CD4-positive, alpha-beta memory T cell (primary cell): ENCODE measurements at regions not wholly inside any gene's neighbourhood (a gene's known extent, or its start where the extent isn't known, plus 50 kb on each side); places are given as distances from the start of the nearest gene placed in this dataset.

Source experiments
- CTCF ChIA-PET: fragments of 350-600 bp; sonication (Branson Sonifier 250); formaldehyde crosslinking; loops from one replicate; lab custom pipeline; 2021; ENCODE audit warnings: inconsistent platforms; ENCODE audit not compliant: partially characterized antibody; lab: Charles Lee
- POLR2A ChIA-PET: fragments of 350-600 bp; sonication (Branson Sonifier 250); formaldehyde crosslinking; loops from one replicate; lab custom pipeline; 2021; ENCODE audit not compliant: partially characterized antibody; lab: Charles Lee
- DNase-seq, 5 donors: peaks; one replicate each; pipeline versions ENCODE4 v3.0.0 to v3.0.0-alpha.2; 2020 to 2022; ENCODE audit warnings: mixed read lengths in 1 of 5
- H3K27ac ChIP-seq: one replicate; pipeline ENCODE4 v1.7.0; 2013; ENCODE audit warnings: low read depth, low read length
- H3K27me3 ChIP-seq: 2 replicates; pipeline ENCODE4 v1.7.0; 2013; ENCODE audit warnings: mild to moderate bottlenecking, low read length, moderate library complexity; ENCODE audit not compliant: insufficient read depth
- H3K36me3 ChIP-seq: 2 replicates; pipeline ENCODE4 v1.7.0; 2013; ENCODE audit warnings: mild to moderate bottlenecking, low read length, moderate library complexity; ENCODE audit not compliant: insufficient read depth
- H3K4me1 ChIP-seq: 2 replicates; pipeline ENCODE4 v1.7.0; 2013; ENCODE audit warnings: mild to moderate bottlenecking, low read length, moderate library complexity; ENCODE audit not compliant: insufficient read depth
- H3K4me3 ChIP-seq, 2 donors: one replicate each; pipeline ENCODE4 v1.7.0; 2013; ENCODE audit warnings: low read length in 2 of 2, mild to moderate bottlenecking in 1 of 2
- H3K9me3 ChIP-seq, 2 donors: one replicate each; pipeline ENCODE4 v1.7.0; 2013; ENCODE audit warnings: low read length in 2 of 2, control low read depth in 1 of 2; ENCODE audit not compliant: control insufficient read depth in 1 of 2
- H3K27ac Mint-ChIP-seq, 7 donors: one replicate each; pipeline ENCODE4 v1.8.0; 2020 to 2021; ENCODE audit warnings: mixed read lengths in 7 of 7, mild to moderate bottlenecking in 6 of 7, inconsistent platforms in 3 of 7, moderate library complexity in 3 of 7
- H3K27me3 Mint-ChIP-seq, 2 donors: one replicate each; pipeline ENCODE4 v1.8.0; 2020 to 2021; ENCODE audit warnings: mixed read lengths in 2 of 2
- H3K36me3 Mint-ChIP-seq, 2 donors: one replicate each; pipeline ENCODE4 v1.8.0; 2020 to 2021; ENCODE audit warnings: mixed read lengths in 2 of 2, inconsistent platforms in 1 of 2, mild to moderate bottlenecking in 1 of 2
- H3K4me1 Mint-ChIP-seq, 4 donors: one replicate each; pipeline ENCODE4 v1.8.0; 2020 to 2021; ENCODE audit warnings: mixed read lengths in 4 of 4, mild to moderate bottlenecking in 1 of 4
- H3K4me3 Mint-ChIP-seq, 8 donors: one replicate each; pipeline ENCODE4 v1.8.0; 2020 to 2021; ENCODE audit warnings: mixed read lengths in 8 of 8, mild to moderate bottlenecking in 7 of 8, moderate library complexity in 6 of 8, inconsistent platforms in 3 of 8
- H3K9me3 Mint-ChIP-seq, 8 donors: one replicate each; pipeline ENCODE4 v1.8.0; 2020 to 2021; ENCODE audit warnings: mixed read lengths in 8 of 8, mild to moderate bottlenecking in 5 of 8, inconsistent platforms in 3 of 8, moderate library complexity in 1 of 8
- intact Hi-C: fragments of 100-400 bp; cut with micrococcal nuclease; formaldehyde crosslinking; loops from one replicate; pipeline ENCODE4 v1.15.1; 2023

GRCh38 chr6:27758491-27758890 lies 153.7 kb downstream of the OR2B2 start:
- Mint-ChIP-seq H3K9me3 (no peaks in the 10 kb centered on the region), H3K4me1 (peaks cover 16 to 34% (median 24%) of the 10 kb centered on the region in 4 donors), H3K4me3 (peak overlapping the region in 5 of 8 donors; percentile 51 to 87 (median 78)), H3K27ac (peak overlapping the region in 1 of 7 donors; percentile 52), H3K36me3 (peaks cover 0 to 2% of the 10 kb centered on the region in 2 donors), H3K27me3 (no peaks in the 10 kb centered on the region)
- ChIA-PET POLR2A (no interaction called here), CTCF (interaction anchor here (1.4 to 7.0 kb wide), 4 partner anchors 13 to 240 kb away, joined by 3 to 53 read pairs (median 5); no protein-coding TSS in a partner anchor)
- Histone ChIP-seq H3K36me3 (no peaks in the 10 kb centered on the region), H3K9me3 (no peaks in the 10 kb centered on the region), H3K4me1 (peaks cover 20% of the 10 kb centered on the region), H3K27ac (no peak overlapping the region), H3K4me3 (no peak overlapping the region), H3K27me3 (no peaks in the 10 kb centered on the region)
- intact Hi-C loops = loop anchor here (10.0 kb wide), 1 partner anchor 1106 kb away; no protein-coding TSS in a partner anchor
- no peak for DNase-seq

- intact Hi-C loops = loop anchor here (10.0 kb wide), 1 partner anchor 1107 kb away; no protein-coding TSS in a partner anchor
Measured at GRCh38 chr6:27757307-27757706, 154.9 kb downstream of the OR2B2 start.

GRCh38 chr6:27755768-27756167 lies 156.4 kb downstream of the OR2B2 start:
- Mint-ChIP-seq H3K27ac (peak overlapping the region in 1 of 7 donors; percentile 53), H3K4me1 (peaks cover 16 to 47% (median 26%) of the 10 kb centered on the region in 4 donors), H3K36me3 (peaks cover 0 to 10% of the 10 kb centered on the region in 2 donors), H3K4me3 (peak overlapping the region in 2 of 8 donors; percentile 40 to 43), H3K27me3 (peaks cover 0 to 5% of the 10 kb centered on the region in 2 donors), H3K9me3 (peaks cover 0 to 10% (median 0%) of the 10 kb centered on the region in 8 donors)
- CTCF ChIA-PET = interaction anchor here (1.4 to 6.7 kb wide), 8 partner anchors 15 to 593 kb away, joined by 3 to 70 read pairs (median 6); a partner anchor contains a TSS
- DNase-seq = no peak
- POLR2A ChIA-PET = interaction anchor here (1.3 to 2.9 kb wide), 6 partner anchors 17 to 629 kb away, joined by 3 to 22 read pairs (median 11); partner anchors contain the start of gene ZNF184
- no peaks in the 10 kb centered on the region for H3K36me3 ChIP-seq
- H3K4me3 ChIP-seq = no peak overlapping the region
- peaks cover 20% of the 10 kb centered on the region for H3K4me1 ChIP-seq
- H3K27ac ChIP-seq = no peak overlapping the region
- no peaks in the 10 kb centered on the region for H3K27me3 ChIP-seq
- H3K9me3 ChIP-seq = no peaks in the 10 kb centered on the region
- intact Hi-C loops = loop anchor here (10.0 kb wide), 1 partner anchor 1109 kb away; no protein-coding TSS in a partner anchor

More at GRCh38 chr6:27757307-27757706, 154.9 kb downstream of the OR2B2 start:
- H3K9me3 Mint-ChIP-seq = peaks cover 0 to 10% (median 0%) of the 10 kb centered on the region in 8 donors
- peak overlapping the region in 6 of 7 donors; percentile 42 to 88 (median 78) for H3K27ac Mint-ChIP-seq
- peaks cover 18 to 44% (median 27%) of the 10 kb centered on the region in 4 donors for H3K4me1 Mint-ChIP-seq
- POLR2A ChIA-PET = interaction anchor here (0.8 to 2.9 kb wide), 13 partner anchors 19 to 1713 kb away, joined by 3 to 22 read pairs (median 4); partner anchors contain the start of gene ZNF184
- CTCF ChIA-PET = interaction anchor here (0.9 to 6.7 kb wide), 13 partner anchors 9 to 596 kb away, joined by 3 to 70 read pairs (median 4); partner anchors contain the start of gene ZNF184
- H3K4me3 Mint-ChIP-seq = peak overlapping the region; percentile 78 to 88 (median 86)
- H3K27ac ChIP-seq = peak overlapping the region; percentile 21
- peaks cover 20% of the 10 kb centered on the region for H3K4me1 ChIP-seq
- H3K4me3 ChIP-seq = peak overlapping the region; percentile 17 to 29
- no peaks in the 10 kb centered on the region for H3K36me3 ChIP-seq
- no peaks in the 10 kb centered on the region for H3K9me3 ChIP-seq
- H3K27me3 Mint-ChIP-seq = peaks cover 0 to 5% of the 10 kb centered on the region in 2 donors
- H3K36me3 Mint-ChIP-seq = peaks cover 0 to 9% of the 10 kb centered on the region in 2 donors
- H3K27me3 ChIP-seq = no peaks in the 10 kb centered on the region
- DNase-seq = peak; percentile 36 to 50 (median 43)

GRCh38 chr6:27754408-27754782 lies 157.8 kb downstream of the OR2B2 start:
- H3K36me3 Mint-ChIP-seq = peaks cover 0 to 10% of the 10 kb centered on the region in 2 donors

GRCh38 chr6:27753668-27754407 lies 158.4 kb downstream of the OR2B2 start:
- DNase-seq = peak; percentile 27 to 66 (median 44)
- Histone ChIP-seq H3K27me3 (no peaks in the 10 kb centered on the region), H3K9me3 (no peaks in the 10 kb centered on the region), H3K36me3 (no peaks in the 10 kb centered on the region), H3K4me1 (peaks cover 20% of the 10 kb centered on the region), H3K27ac (no peak overlapping the region), H3K4me3 (peak overlapping the region; percentile 50 to 63)
- H3K27ac Mint-ChIP-seq = peak overlapping the region; percentile 16 to 100 (median 99)
- H3K4me3 Mint-ChIP-seq = peak overlapping the region; percentile 85 to 99 (median 93)
- H3K27me3 Mint-ChIP-seq = peaks cover 0 to 5% of the 10 kb centered on the region in 2 donors
- peaks cover 0 to 10% (median 0%) of the 10 kb centered on the region in 8 donors for H3K9me3 Mint-ChIP-seq
- H3K36me3 Mint-ChIP-seq = peaks cover 0 to 10% of the 10 kb centered on the region in 2 donors
- ChIA-PET POLR2A (interaction anchor here (0.5 to 3.4 kb wide), 23 partner anchors 15 to 1481 kb away, joined by 3 to 39 read pairs (median 4); a partner anchor contains a TSS), CTCF (interaction anchor here (0.7 to 6.7 kb wide), 10 partner anchors 13 to 577 kb away, joined by 3 to 70 read pairs (median 4); partner anchors contain the start of gene POM121L2)
- intact Hi-C loops = loop anchor here (1.0 to 10.0 kb wide), 13 partner anchors 16 to 1732 kb away; partner anchors contain the start of gene ZNF391
- peaks cover 15 to 47% (median 26%) of the 10 kb centered on the region in 4 donors for H3K4me1 Mint-ChIP-seq

More at GRCh38 chr6:27754408-27754782, 157.8 kb downstream of the OR2B2 start:
- H3K36me3 ChIP-seq = no peaks in the 10 kb centered on the region
- Mint-ChIP-seq H3K27me3 (peaks cover 0 to 5% of the 10 kb centered on the region in 2 donors), H3K4me3 (peak overlapping the region in 7 of 8 donors; percentile 23 to 91 (median 85)), H3K9me3 (peaks cover 0 to 10% (median 0%) of the 10 kb centered on the region in 8 donors), H3K27ac (peak overlapping the region in 4 of 7 donors; percentile 16 to 99 (median 76)), H3K4me1 (peaks cover 15 to 47% (median 26%) of the 10 kb centered on the region in 4 donors)
- no peaks in the 10 kb centered on the region for H3K9me3 ChIP-seq
- H3K27ac ChIP-seq = no peak overlapping the region
- peaks cover 20% of the 10 kb centered on the region for H3K4me1 ChIP-seq
- H3K27me3 ChIP-seq = no peaks in the 10 kb centered on the region
- POLR2A ChIA-PET = interaction anchor here (0.7 to 3.4 kb wide), 15 partner anchors 16 to 609 kb away, joined by 3 to 39 read pairs (median 4); a partner anchor contains a TSS
- CTCF ChIA-PET = interaction anchor here (1.2 to 6.7 kb wide), 9 partner anchors 13 to 578 kb away, joined by 3 to 70 read pairs (median 5); partner anchors contain the start of gene POM121L2
- no peak for DNase-seq
- no peak overlapping the region for H3K4me3 ChIP-seq
- intact Hi-C loops = loop anchor here (5.0 to 10.0 kb wide), 3 partner anchors 367 to 1732 kb away; partner anchors contain the start of gene ZNF391

GRCh38 chr6:27752038-27752885 lies 159.9 kb downstream of the OR2B2 start:
- peak overlapping the region; percentile 92 to 99 (median 96) for H3K4me3 Mint-ChIP-seq
- DNase-seq = peak; percentile 66 to 81 (median 78)
- ChIA-PET CTCF (interaction anchor here (0.6 to 6.7 kb wide), 38 partner anchors 10 to 661 kb away, joined by 3 to 70 read pairs (median 4); partner anchors contain the start of genes POM121L2, ZNF184 and ZNF391), POLR2A (interaction anchor here (0.6 to 3.4 kb wide), 31 partner anchors 9 to 1726 kb away, joined by 3 to 39 read pairs (median 4); partner anchors contain the start of genes POM121L2 and ZNF184)
- peak overlapping the region; percentile 98 to 100 (median 99) for H3K27ac Mint-ChIP-seq
- H3K4me1 Mint-ChIP-seq = peaks cover 11 to 36% (median 19%) of the 10 kb centered on the region in 4 donors
- intact Hi-C loops = loop anchor here (1.0 to 10.0 kb wide), 9 partner anchors 21 to 1730 kb away; partner anchors contain the start of genes POM121L2 and ZNF391
- Histone ChIP-seq H3K9me3 (no peaks in the 10 kb centered on the region), H3K4me1 (peaks cover 13% of the 10 kb centered on the region), H3K4me3 (peak overlapping the region; percentile 87 to 99), H3K27ac (peak overlapping the region; percentile 88), H3K36me3 (no peaks in the 10 kb centered on the region), H3K27me3 (no peaks in the 10 kb centered on the region)
- H3K27me3 Mint-ChIP-seq = peaks cover 0 to 5% of the 10 kb centered on the region in 2 donors
- peaks cover 0 to 10% (median 0%) of the 10 kb centered on the region in 8 donors for H3K9me3 Mint-ChIP-seq
- peaks cover 0 to 10% of the 10 kb centered on the region in 2 donors for H3K36me3 Mint-ChIP-seq
